Stimulated activated naive CD4-positive, alpha-beta T cell (primary cell): ENCODE measurements at regions not wholly inside any gene's neighbourhood (a gene's known extent, or its start where the extent isn't known, plus 50 kb on each side); places are given as distances from the start of the nearest gene placed in this dataset.

Experiments
- DNase-seq, 6 experiments: peaks; one replicate each; lab custom pipeline; 2025; lab: John Stamatoyannopoulos, UW

GRCh38 chr22:22148905-22149304, 95.7 kb upstream of the VPREB1 start:
- no peak for DNase-seq

GRCh38 chr22:22144858-22145257, 99.7 kb upstream of the VPREB1 start:
- DNase-seq: no peak

GRCh38 chr22:22143448-22143847, 101.1 kb upstream of the VPREB1 start:
- no peak for DNase-seq

- no peak for DNase-seq
Observed at GRCh38 chr22:22142661-22143060, 101.9 kb upstream of the VPREB1 start.

- DNase-seq: no peak
Observed at GRCh38 chr22:22141771-22142591, 102.6 kb upstream of the VPREB1 start.

- no peak for DNase-seq
Observed at GRCh38 chr22:22141031-22141430, 103.6 kb upstream of the VPREB1 start.

- DNase-seq: no peak
Observed at GRCh38 chr22:22139364-22139763, 105.2 kb upstream of the VPREB1 start.

GRCh38 chr22:22138915-22139314, 105.7 kb upstream of the VPREB1 start:
- DNase-seq: no peak

GRCh38 chr22:22137891-22138290, 106.7 kb upstream of the VPREB1 start:
- no peak for DNase-seq

- DNase-seq: no peak
Observed at GRCh38 chr22:22133910-22134309, 110.7 kb upstream of the VPREB1 start.

GRCh38 chr22:22130953-22131608, 113.5 kb upstream of the VPREB1 start:
- no peak for DNase-seq

GRCh38 chr22:22129387-22129786, 115.2 kb upstream of the VPREB1 start:
- no peak for DNase-seq

- DNase-seq: no peak
Observed at GRCh38 chr22:22128440-22128839, 116.1 kb upstream of the VPREB1 start.

- no peak for DNase-seq
Observed at GRCh38 chr22:22127100-22127499, 117.5 kb upstream of the VPREB1 start.

- no peak for DNase-seq
Observed at GRCh38 chr22:22125579-22126468, 118.8 kb upstream of the VPREB1 start.

- DNase-seq: no peak
Observed at GRCh38 chr22:22125028-22125578, 119.5 kb upstream of the VPREB1 start.

GRCh38 chr22:22124374-22124773, 120.2 kb upstream of the VPREB1 start:
- DNase-seq: no peak

GRCh38 chr22:22123960-22124278, 120.7 kb upstream of the VPREB1 start:
- no peak for DNase-seq

GRCh38 chr22:22123118-22123959, 121.2 kb upstream of the VPREB1 start:
- DNase-seq: no peak

- DNase-seq: no peak
Observed at GRCh38 chr22:22122348-22123117, 122.1 kb upstream of the VPREB1 start.

GRCh38 chr22:22121445-22121844, 123.1 kb upstream of the VPREB1 start:
- no peak for DNase-seq
